NCI-H1694 treated with DMSO at 0.1 percent for 48 hours (cell line): ENCODE measurements at regions not wholly inside any gene's neighbourhood (a gene's known extent, or its start where the extent isn't known, plus 50 kb on each side); places are given as distances from the start of the nearest gene placed in this dataset.
"Not testable (repeated sequence)": the region's sequence is repeated elsewhere in the genome, so short reads cannot be mapped to it uniquely, and the experiment has no call there.

ENCODE experiments used
- DNase-seq: peaks from one replicate; lab custom pipeline; 2025; lab: John Stamatoyannopoulos, UW

DNA sequence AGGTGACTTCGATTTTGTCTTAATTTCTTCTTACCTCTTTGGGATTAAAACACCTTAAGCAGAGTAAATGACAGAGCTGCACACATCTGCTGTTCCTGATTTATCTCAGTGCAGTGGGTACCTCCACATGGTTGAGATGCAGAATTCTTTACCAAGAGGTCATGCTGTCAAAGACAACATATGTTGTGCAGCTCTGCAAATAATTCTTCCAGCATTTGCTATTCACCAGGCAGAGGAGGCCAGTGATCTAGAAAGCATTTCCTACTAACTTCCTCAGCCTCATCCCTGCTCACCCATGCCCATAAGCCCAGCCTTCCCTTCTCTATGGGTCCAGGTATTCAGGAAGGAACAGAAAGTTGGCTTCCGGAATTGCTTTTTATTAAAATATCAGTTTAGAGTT lies 109.3 kb downstream of the THBS2 start:
- no peak for DNase-seq

DNA sequence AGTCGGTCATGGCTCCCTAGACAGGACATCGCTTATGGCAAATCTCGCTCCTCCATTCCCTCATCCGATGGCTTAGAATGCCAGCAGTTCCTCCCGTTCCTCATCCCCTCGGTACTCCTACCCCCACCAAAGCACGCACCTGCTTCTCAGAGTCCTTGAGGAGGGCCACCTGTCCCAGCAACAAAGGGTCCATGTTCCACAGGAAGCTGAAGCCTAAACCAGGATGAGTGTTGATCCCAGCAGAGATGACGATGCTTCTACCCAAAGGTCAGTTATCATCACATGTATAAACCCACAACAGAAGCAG lies 111.2 kb downstream of the THBS2 start:
- DNase-seq, result no peak

DNA sequence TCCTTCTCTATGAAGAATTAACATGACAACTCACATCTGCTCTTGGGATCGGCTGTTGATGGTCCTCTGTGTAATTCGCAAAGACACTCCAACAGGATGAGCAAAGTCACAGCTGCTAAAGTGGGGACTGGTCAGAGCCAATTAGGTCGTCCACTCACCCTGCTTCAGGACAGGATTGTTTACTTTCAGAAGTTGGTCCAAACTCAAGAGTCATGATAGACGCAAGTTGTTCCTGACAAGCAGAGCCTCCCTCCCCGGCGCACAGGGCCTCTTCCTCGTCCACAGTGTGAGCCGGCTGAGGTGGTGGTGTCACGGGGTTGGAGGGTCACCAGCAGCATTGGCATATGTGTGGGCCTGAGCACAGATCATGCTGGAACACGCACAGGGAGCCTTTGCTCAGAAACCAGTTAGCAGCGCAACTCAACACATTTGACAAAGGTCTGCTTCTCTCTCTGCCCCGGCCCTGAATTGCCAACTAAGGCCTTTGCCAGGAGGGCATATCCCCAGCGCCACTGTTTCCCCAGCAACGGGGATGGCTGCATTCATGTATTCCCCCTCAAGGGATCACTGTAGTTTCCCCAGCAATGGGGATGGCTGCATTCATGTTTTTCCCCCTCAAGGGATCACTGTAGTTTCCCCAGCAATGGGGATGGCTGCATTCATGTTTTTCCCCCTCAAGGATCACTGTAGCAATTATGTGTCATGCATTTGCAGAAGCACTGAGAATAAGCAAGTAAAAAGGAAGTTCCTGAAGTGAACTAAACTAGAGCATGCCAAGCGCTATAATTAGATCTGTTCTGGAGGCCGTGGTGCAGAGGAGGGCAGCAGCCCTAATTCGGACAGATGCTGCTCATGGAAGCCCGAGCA lies 111.7 kb downstream of the THBS2 start:
- DNase-seq, result no peak

DNA sequence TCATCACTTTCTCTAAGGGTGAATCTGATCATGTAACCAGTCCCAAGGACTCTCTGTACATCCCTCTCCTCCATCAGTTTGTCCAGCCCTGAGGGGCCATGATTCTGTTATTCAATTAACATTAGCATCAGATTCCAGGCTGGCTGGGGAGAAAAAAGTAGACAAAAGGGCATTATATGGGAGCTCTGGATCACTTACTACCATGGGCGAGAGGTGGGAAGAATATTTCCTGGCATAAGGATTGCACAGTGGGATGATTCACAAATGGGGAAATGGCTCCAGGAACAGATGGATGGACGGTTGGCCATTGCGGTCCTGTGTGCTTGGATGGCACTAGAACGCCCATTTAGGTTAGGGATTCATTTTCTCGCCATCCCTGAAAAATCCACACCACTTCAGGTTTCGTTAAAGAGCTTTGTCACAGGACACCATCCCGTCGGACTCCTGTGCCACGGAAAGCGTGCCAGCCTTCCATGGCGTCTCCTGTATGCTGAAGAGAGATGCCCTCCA lies 112.6 kb downstream of the THBS2 start:
- no peak for DNase-seq

DNA sequence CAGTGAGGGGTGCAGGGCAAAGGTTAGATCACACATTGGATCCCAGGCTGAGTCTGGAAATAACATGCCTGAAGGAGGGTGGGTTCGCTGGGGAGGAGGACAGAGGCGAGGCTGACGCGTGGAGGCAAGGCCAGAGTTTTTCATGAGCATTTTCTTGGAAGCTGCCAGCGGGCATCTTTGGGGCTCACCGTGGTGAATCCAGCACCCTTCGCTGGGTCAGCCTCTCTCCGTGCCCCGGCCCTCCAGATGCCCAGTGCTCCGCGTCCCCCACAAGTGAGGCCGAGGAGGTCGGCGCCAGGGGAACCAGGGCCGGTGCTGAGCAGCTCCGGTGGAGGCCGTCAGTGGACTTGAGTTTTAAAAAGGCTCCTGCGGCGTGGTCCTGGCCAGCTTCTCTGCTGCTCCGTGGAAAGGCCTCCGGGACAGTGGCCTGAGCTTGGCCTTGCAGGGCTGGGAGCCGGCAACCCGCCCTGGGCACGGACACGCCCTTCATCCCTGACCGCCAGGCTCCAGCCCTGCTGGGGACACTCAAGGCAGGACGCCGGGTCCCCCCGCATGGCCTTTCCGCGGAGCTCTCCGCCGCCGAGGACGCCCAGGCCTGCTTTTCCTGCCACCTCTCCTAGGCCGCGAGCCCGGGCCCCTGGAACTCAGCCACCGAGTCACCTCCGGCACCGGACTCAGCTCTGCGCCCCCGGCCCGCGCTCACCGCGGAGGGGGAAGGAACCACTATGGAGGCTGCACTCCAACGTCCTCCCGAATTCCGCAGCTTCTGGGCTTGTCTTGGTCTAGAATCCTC lies 114.3 kb downstream of the THBS2 start:
- DNase-seq, result no peak

DNA sequence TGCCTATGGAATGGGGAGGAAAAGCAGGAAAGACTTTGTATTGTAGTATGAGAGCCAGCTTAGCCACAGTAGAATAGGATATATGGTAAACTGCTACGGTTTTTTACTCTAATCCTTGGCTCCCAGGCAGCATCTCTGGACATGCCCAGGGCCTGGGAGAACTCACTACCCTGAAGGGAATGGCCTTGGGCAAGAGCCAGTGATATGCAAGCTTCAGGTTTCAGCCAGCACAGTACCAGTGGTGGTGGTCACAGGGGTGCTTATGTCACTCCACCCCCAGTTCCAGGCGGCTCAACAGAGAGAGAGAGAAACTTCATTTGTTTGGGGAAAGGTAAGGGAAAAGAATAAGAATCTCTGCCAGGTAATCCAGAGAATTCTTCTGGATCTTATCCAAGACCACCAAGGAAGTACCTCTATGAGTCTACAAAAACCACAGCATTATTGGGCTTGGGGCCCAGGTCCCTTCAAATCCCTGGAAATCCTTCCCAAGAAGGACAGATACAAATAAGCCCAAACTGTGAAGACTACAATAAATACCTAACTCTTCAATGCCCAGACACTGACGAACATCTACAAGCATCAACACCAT lies 121.2 kb downstream of the THBS2 start:
- DNase-seq, result no peak

DNA sequence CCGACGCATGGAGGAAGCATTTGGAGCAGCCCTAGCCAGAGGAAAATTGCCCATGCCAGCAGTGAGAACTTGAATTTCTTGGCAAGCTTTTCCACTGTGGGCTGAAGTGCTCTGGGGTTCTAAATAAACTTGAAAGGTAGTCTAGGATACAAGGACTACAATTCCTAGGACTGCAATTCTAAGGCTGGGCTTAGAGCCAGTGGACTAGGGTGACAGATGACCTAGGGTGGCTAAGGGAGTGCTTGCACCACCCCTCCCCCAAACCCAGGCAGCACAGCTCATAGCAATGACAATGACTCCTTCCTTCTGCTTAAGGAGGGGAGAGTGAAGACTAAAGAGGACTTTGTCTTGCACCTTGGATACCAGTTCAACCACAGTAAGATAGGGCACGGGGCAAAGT lies 122.3 kb downstream of the THBS2 start:
- DNase-seq, result no peak

DNA sequence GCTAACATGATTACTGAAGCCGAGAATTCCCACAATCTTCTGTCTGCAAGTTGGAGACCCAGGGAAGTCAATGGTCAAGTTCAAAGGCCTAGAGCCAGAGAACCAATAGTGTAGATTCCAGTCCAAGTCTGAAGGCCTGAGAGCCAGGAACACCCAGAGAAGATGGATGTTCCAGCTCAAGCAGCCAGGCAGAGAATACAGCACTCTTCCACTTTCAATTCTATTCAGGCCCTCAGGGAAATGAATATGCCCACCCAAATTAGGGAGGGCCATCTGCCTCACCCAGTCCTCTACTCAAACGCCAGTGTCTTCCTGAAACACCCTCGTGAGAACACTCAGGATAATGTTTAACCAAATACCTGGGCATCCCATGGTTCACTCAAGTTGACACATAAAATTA lies 123.5 kb downstream of the THBS2 start:
- DNase-seq, result no peak

DNA sequence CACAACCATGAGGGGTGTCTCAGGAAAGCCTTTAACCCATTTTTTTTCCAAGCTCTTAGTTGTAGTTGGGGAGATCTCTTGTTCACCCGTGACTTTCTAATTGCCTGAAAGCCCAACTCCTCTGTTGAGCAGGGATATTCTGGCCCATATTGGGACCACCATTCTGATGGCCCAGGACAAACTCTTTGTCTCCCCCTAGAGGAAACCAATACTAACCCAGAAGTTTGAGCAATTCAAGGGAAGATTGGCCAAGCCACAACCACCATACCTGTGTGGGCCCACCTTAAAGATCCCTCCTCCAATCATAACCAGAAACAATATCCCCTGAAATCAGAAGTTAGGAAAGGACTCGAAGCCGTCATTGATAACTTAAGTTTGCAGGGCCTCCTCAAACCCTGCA lies 132.6 kb downstream of the THBS2 start:
- DNase-seq, result no peak

DNA sequence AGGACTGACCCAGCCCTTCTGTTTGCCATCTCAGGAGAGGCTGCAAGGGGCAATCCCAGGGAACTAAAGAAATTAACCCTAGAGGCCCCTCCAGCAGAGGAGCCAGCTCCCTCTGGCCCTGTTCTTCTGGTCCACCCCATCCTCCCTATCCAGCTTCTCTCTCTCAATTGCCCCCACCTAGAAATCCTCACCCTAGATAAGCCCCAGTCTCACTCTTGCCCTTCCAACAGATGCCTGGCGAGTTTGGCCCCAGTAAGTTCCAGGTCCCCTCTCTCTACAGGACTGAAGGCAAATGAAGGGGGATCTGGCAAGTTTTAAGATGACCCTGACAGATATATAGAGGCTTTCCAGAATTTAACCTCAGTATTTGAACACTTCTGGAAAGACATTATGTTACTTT lies 134.0 kb downstream of the THBS2 start:
- no peak for DNase-seq

DNA sequence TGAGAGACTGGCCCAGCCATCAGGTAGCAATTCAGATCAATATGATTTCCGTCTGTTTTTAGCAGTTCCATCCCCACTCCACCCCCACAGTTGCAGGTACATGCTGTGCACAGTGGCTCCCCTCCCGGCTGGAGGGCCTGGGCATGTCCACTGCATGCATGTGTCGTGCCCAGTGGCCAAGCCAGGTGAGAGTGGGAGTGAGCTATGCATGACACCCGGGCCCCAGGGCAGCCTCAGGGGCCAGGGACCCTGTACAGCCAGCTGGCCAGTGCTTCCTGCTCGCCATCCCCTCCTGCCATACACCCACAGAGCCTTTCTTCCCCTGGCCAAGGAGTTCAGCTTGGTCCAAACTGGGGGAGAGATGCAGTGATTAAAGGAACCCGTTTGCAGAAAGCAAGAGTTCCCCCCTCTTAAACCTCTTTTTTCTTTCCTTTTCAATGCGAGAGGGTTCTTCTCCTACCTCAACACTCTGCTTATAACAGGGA lies 135.3 kb downstream of the THBS2 start:
- DNase-seq, result no peak

DNA sequence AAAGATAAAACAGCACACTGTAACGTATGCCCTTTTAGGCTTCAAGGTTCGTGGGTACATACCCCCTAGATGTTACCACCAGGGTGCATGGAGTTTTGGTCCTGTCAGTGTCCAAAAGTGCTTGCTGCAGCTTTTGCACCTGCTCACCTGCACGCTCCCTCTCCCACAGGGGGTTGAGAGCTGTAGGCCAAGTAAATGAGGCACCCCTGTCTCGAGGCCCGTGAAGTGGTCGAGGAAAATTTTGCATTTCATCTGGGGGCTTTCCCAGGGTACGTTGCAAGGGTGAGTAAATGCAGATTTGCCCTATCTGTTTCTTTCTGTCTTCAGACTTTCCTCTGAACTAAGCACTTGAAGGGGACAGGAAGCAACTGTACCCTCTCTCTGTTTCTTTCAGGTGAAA lies 136.0 kb downstream of the THBS2 start:
- no peak for DNase-seq

DNA sequence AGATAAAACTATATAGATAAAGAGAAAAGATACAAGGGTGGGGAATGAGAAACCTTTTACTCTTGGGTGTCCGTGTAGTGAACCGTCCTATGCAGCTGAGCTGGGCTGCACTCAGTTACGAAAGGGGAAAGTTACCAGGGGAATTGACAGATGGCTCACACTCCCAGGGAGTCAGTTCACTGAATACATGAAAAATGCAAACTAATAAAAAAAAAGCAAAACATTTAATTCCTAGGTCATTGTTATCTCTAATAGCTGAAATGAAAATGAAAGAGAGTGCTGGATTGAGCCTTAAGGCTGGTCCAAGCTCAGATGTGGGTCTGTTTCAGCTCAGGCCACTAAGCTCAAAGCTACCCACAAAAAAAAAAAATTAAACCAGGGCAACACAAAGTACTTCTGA lies 138.0 kb downstream of the THBS2 start:
- no peak for DNase-seq

DNA sequence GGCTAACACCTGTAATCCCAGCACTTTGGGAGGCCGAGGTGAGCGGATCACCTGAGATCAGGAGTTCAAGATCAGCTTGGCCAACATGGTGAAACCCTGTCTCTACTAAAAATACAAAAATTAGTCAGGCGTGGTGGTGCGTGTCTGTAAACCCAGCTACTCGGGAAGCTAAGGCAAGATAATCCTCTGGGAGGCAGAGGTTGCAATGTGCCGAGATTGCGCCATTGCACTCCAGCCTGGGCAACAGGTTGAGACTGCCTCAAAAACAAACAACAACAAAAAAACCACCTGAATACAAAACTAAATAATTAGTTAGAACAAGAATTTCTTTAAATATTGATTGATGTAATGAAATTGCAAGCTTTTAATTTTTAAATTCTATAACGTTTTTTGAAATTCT lies 139.0 kb downstream of the THBS2 start:
- not testable (repeated sequence) for DNase-seq

DNA sequence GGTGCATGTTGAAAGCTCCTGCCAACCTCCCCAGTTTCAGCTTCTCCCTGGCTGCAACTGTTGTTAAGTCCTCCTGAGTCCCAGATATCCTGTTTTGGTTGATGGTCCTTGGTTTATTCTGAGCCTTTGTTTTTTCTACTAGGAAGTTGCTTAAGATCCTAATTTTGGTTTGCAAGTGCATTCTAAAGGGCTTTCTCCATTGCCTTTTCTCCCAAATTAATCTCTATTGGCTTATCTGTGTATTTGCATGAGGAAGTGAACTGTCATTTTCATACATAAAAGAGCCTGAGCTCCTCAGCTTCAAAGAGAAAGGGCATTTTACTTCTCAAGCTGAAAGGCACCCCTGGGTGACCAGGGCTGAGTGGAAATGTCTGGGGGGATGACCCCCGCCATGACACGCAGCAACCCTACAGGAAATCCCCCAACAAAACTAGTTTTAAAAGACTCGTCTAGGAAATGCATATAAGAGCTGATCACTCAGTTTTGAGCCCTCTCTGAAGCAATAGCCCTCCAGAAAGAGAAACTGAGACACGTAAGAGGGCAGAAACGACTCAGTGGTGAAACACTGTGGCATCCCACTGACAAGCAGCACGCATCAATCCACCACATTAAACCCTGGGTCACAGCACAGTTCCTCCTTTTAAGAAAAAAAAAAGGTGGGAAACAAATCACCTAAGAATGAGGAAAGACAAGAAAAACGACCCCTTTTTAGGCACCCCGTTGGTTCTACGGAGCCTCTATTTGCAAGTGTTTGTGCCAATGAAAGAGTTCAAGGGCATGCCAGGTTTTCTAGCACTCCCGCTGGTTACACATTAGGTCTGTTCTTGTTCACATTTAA lies 140.9 kb downstream of the THBS2 start:
- DNase-seq, result no peak

DNA sequence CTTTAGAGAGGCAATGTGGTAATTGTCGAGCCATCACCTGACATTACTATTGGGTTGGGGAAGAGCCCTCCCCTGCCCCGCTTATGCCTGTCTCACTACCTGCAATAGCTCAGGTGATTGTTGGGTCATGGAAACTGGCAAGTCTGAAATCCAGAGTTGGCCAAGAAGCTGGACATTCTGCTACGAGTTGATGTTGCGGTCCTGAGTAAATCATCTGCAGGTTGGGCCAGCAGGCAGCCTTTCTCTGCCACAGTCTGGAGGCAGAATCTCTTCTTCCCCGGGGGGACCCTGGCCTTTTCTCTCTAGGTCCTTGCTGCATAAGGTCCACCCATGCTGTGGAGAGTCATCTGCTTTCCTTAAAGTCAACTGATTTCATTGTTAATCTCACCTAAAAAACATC lies 142.4 kb downstream of the THBS2 start:
- DNase-seq, result no peak

DNA sequence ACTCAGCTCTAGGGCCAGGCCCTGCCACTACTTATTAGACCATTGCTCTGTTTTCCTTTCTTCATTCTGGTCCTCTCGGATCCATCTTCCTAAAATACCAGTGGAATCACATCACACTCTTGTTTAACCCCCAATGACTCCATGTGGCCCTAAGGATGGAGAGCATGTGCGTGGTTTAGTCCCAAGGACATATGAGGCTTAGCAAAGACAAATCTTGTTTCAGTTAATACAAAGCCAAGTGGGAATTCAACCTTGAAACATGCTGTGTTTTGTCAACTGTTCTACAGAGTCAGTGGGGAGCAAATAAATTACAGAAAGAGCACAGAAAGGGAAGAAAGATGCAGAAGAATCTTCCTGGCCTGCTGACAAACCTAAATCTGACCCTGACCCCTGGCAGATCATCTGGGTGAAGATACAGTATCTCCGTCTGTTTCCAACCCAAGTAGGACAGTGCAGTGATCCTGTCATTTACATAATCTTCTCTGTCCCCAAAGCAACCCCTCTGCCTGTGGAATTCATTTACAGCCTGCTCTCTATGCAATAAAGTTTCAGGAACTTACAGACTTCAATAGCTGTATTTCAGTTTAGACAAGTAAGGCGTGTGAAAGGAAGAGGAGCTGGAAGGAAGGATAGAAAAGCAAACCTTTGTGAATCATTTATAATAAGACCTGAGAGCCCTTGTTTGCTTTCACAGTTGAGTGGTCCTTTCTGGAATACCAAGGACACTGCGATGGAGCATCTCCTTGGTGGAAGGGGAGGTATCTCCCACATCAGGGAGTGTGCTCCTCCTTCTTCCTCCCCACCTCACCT lies 144.0 kb downstream of the THBS2 start:
- DNase-seq, result no peak

DNA sequence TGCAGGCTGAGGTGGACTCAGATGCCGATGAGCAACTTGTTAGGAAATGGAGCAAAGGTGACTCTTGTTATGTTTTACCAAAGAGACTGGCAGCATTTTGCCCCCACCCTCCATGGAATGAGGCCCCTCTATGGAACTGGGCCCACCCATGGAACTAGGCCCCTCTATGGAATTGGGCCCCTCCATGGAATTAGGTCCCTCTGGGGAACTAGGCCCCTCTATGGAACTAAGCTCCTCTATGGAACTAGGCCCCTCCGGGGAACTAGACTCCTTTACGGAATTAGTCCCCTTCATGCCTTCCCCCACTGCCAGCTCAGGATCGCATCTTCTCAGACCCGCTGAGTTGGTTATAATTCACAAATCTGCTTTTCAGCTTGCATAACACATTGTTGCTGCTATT lies 144.9 kb downstream of the THBS2 start:
- no peak for DNase-seq

DNA sequence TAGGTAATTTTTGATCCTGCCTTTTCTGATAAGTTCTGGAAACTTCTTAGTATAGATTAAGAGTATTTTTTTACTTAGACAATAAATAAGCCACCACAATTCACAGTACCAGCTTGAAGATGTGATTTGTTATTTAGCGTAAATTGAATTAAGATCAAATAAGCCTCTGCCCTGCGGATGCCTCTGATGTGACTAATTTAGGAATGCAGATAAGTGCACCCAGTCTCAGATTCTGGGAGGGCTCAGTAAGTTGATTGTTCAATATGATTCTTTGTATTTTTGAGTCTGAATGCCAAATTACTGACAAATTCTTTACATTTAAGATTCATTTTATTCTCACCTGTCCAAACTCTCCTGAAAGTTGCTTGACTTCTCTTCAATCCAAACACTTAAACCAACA lies 147.5 kb downstream of the THBS2 start:
- no peak for DNase-seq

DNA sequence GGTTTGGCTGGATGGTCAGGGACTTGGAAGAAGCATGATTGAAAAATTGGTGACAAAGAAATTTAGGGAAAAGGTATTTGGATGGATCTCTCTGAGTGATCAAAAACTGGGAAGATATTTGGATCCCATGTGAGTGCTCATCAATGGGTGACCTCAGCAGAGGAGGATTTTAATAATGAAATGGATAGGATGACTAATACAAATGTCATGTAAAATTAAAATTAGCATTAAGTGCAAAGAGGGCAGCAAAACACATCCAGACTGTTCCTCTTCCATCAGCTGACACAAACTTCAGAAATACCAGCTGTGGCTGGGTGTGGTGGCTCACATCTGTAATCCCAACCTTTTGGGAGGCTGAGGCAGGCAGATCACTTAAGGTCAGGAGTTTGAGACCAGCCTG lies 151.7 kb downstream of the THBS2 start:
- DNase-seq, result no peak
